ENCODE measurements at regions not wholly inside any gene's neighbourhood (a gene's known extent, or its start where the extent isn't known, plus 50 kb on each side); places are given as distances from the start of the nearest gene placed in this dataset.

- TF ChIP-seq CTCF (IDR thresholded peaks at IDR 0.05) (no peak), POLR2AphosphoS5 (IDR thresholded peaks at IDR 0.05) (no peak)
Measured at GRCh38 chr5:147154809-147155208, 80.0 kb upstream of the STK32A start.

All from stomach (tissue), 4 donors.